IMR-90 (cell line): ENCODE measurements at regions not wholly inside any gene's neighbourhood (a gene's known extent, or its start where the extent isn't known, plus 50 kb on each side); places are given as distances from the start of the nearest gene placed in this dataset.

ENCODE experiments used
- ATAC-seq: fragments of 200-7000 bp; cut with Tn5 transposase; 2 replicates; pipeline ENCODE4 v1.9.1; 2020; ENCODE audit warnings: low read depth, mild to moderate bottlenecking, moderate library complexity
- BruUV-seq: library from RNA; stranded (reverse); fragments of 400-500 nt; replicated peaks from 2 replicates; lab custom pipeline; 2021; lab: Mats Ljungman, UMichigan
- CTCF ChIA-PET: fragments of 300-600 bp; formaldehyde crosslinking; extraction: SDS; loops from one replicate; lab custom pipeline; 2021; ENCODE audit warnings: antibody characterized with exemption; lab: Yijun Ruan, JAX
- POLR2A ChIA-PET: fragments of 300-600 bp; sonication (Branson Sonifier 250); formaldehyde crosslinking; loops from one replicate; lab custom pipeline; 2022; ENCODE audit warnings: antibody characterized with exemption; ENCODE audit not compliant: unreplicated experiment; lab: Charles Lee
- DNase-seq: peaks from one replicate; pipeline ENCODE4 v3.0.0; 2013
- H2AFZ ChIP-seq: replicated peaks from 2 replicates; pipeline ENCODE3; 2013; ENCODE audit warnings: low read length, mild to moderate bottlenecking; ENCODE audit not compliant: poor library complexity
- H2AK5ac ChIP-seq: 2 replicates; pipeline ENCODE4 v1.6.1; 2013; ENCODE audit warnings: low read depth, low read length, inconsistent platforms
- H2AK9ac ChIP-seq: replicated peaks from 2 replicates; pipeline ENCODE3; 2013; ENCODE audit warnings: mild to moderate bottlenecking, low read depth, low read length, moderate library complexity; ENCODE audit not compliant: poor library complexity
- H2BK120ac ChIP-seq: 2 replicates; pipeline ENCODE4 v1.6.1; 2013; ENCODE audit warnings: low read depth, low read length, inconsistent platforms
- H2BK15ac ChIP-seq: 3 replicates; pipeline ENCODE4 v1.6.1; 2013; ENCODE audit warnings: low read depth, low read length, inconsistent platforms
- H2BK20ac ChIP-seq: 2 replicates; pipeline ENCODE4 v1.6.1; 2013; ENCODE audit warnings: low read depth, mild to moderate bottlenecking, inconsistent platforms, low read length, moderate library complexity
- H2BK5ac ChIP-seq: 2 replicates; pipeline ENCODE4 v1.6.1; 2013; ENCODE audit warnings: mild to moderate bottlenecking, low read depth, low read length, inconsistent platforms; ENCODE audit not compliant: poor library complexity, severe bottlenecking
- H3K14ac ChIP-seq: replicated peaks from 2 replicates; pipeline ENCODE4 v1.6.1; 2013; ENCODE audit warnings: low read depth, low read length, inconsistent platforms
- H3K18ac ChIP-seq: 2 replicates; pipeline ENCODE4 v1.6.1; 2013; ENCODE audit warnings: low read depth, low read length, control low read depth
- H3K23ac ChIP-seq: 2 replicates; pipeline ENCODE4 v1.6.1; 2013; ENCODE audit warnings: low read depth, low read length, inconsistent platforms
- H3K27ac ChIP-seq: 2 replicates; pipeline ENCODE4 v1.5.1; 2013; ENCODE audit warnings: mild to moderate bottlenecking, control low read depth, low read length; ENCODE audit not compliant: insufficient read depth
- H3K27me3 ChIP-seq: 2 replicates; pipeline ENCODE4 v1.6.1; 2013; ENCODE audit warnings: low read length; ENCODE audit not compliant: control insufficient read depth, insufficient read depth
- H3K36me3 ChIP-seq: 2 replicates; pipeline ENCODE4 v1.6.1; 2013; ENCODE audit warnings: low read length, mixed read lengths; ENCODE audit not compliant: control insufficient read depth, insufficient read depth
- H3K4ac ChIP-seq: 2 replicates; pipeline ENCODE4 v1.6.1; 2013; ENCODE audit warnings: low read depth, low read length, inconsistent platforms
- H3K4me1 ChIP-seq: 2 replicates; pipeline ENCODE4 v1.6.1; 2013; ENCODE audit warnings: low read length, mixed read lengths; ENCODE audit not compliant: control insufficient read depth, insufficient read depth
- H3K4me2 ChIP-seq: 2 replicates; pipeline ENCODE4 v1.6.1; 2013; ENCODE audit warnings: low read depth, mild to moderate bottlenecking, control low read depth, low read length, moderate library complexity
- H3K4me3 ChIP-seq: 2 replicates; pipeline ENCODE4 v1.5.1; 2013; ENCODE audit warnings: low read depth, mild to moderate bottlenecking, control low read depth, low read length, moderate library complexity; ENCODE audit not compliant: insufficient read depth
- H3K56ac ChIP-seq: 2 replicates; pipeline ENCODE4 v1.6.1; 2013; ENCODE audit warnings: low read length, inconsistent platforms; ENCODE audit not compliant: insufficient read depth; ENCODE audit errors: extremely low read depth
- H3K79me1 ChIP-seq, 2 experiments: 2 replicates each; pipeline ENCODE4 v1.6.1; 2013; ENCODE audit warnings: low read length in 2 of 2, inconsistent platforms in 1 of 2, low read depth in 1 of 2
- H3K9ac ChIP-seq: 2 replicates; pipeline ENCODE4 v1.6.1; 2013; ENCODE audit warnings: low read depth, low read length, control low read depth
- H3K9me1 ChIP-seq: 2 replicates; pipeline ENCODE4 v1.6.1; 2013; ENCODE audit warnings: low read length, inconsistent platforms; ENCODE audit not compliant: insufficient read depth
- H3K9me3 ChIP-seq: 2 replicates; pipeline ENCODE4 v1.6.1; 2013; ENCODE audit warnings: low read length; ENCODE audit not compliant: control insufficient read depth, insufficient read depth
- H4K20me1 ChIP-seq: 2 replicates; pipeline ENCODE4 v1.6.1; 2013; ENCODE audit warnings: low read length, inconsistent platforms; ENCODE audit not compliant: insufficient read depth
- H4K5ac ChIP-seq: 2 replicates; pipeline ENCODE4 v1.6.1; 2013; ENCODE audit warnings: mild to moderate bottlenecking, low read depth, low read length, control low read depth
- H4K8ac ChIP-seq, 2 experiments: 2 replicates each; pipeline ENCODE4 v1.6.1; 2013; ENCODE audit warnings: low read depth in 2 of 2, low read length in 2 of 2, control low read depth in 1 of 2, inconsistent platforms in 1 of 2
- H4K91ac ChIP-seq: 2 replicates; pipeline ENCODE4 v1.6.1; 2013; ENCODE audit warnings: low read depth, low read length, inconsistent platforms; ENCODE audit not compliant: insufficient read depth
- MAFK ChIP-seq: IDR thresholded peaks from 2 replicates; pipeline ENCODE4 v1.6.1; 2012; ENCODE audit warnings: low read depth, low read length, improper control_type of control experiment
- NFE2L2 ChIP-seq: fragments of 150-350 bp; IDR thresholded peaks from 2 replicates; pipeline ENCODE4 v1.6.1; 2016; ENCODE audit warnings: low read depth, mild to moderate bottlenecking, low read length
- POLR2A ChIP-seq: IDR thresholded peaks from 2 replicates; pipeline ENCODE4 v1.6.1; 2012; ENCODE audit warnings: mild to moderate bottlenecking, low read depth, low read length
- RAD21 ChIP-seq: IDR thresholded peaks from 2 replicates; pipeline ENCODE4 v1.6.1; 2012; ENCODE audit warnings: low read length, improper control_type of control experiment
- RCOR1 ChIP-seq: IDR thresholded peaks from 2 replicates; pipeline ENCODE4 v1.6.1; 2012; ENCODE audit warnings: mild to moderate bottlenecking, low read length, improper control_type of control experiment; ENCODE audit not compliant: insufficient replicate concordance
- RFX5 ChIP-seq: IDR thresholded peaks from 2 replicates; pipeline ENCODE4 v1.8.0; 2012; ENCODE audit warnings: low read depth, mild to moderate bottlenecking, low read length, moderate library complexity
- WGBS, 2 experiments: methylation state at CpG; one replicate each; pipeline versions ENCODE4 v1.1.5 to v1.1.7; 2013; ENCODE audit warnings: missing lambda C conversion rate in 2 of 2; ENCODE audit not compliant: insufficient read length in 1 of 2; ENCODE audit errors: extremely low coverage in 2 of 2; 5-methylcytosine and 5-hydroxymethylcytosine counted together
- dilution Hi-C: fragments of 300-500 bp; cut with HindIII; formaldehyde crosslinking; loops from one replicate; pipeline ENCODE4 v1.14.3; 2018; ENCODE audit warnings: low sequenced_read_pairs; ENCODE audit not compliant: unreplicated experiment
- in situ Hi-C: fragments of 300-500 bp; cut with MboI; formaldehyde crosslinking; loops from 3 replicates; pipeline ENCODE4 v1.14.3; 2019; ENCODE audit warnings: low sequenced_read_pairs, inconsistent platforms, mixed read lengths
- intact Hi-C: fragments of 100-400 bp; cut with micrococcal nuclease; formaldehyde crosslinking; loops from 2 replicates; pipeline ENCODE4 v1.10.0; 2022
- TF ChIP-seq, protein P1 (sequence below): conservative IDR thresholded peaks from 2 replicates; pipeline ENCODE4 v1.5.1; 2012; ENCODE audit warnings: mild to moderate bottlenecking, low read depth, low read length, improper control_type of control experiment
- TF ChIP-seq, protein P2 (sequence below): fragments of 150-350 bp; IDR thresholded peaks from 2 replicates; pipeline ENCODE4 v1.6.1; 2017; ENCODE audit warnings: mild to moderate bottlenecking, antibody characterized with exemption, low read length, low read depth

DNA sequence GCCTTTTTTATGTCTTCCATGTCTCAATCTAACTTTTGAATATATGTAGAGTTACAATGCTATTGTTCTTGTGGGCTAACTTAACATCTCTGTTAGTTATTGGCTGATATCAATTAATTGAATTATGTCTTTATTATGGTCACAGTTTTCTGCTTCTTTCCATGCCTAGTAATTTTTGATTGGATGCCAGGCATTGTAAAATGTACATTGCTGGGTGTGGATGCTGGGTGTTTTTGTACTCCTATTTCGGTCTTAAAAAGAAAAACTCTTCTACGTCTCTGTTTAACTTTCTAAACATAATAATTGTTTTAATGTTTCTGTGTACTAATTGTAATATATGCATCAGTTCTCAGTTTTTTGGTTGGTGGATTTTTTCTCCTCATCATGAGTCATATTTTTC lies 296.1 kb upstream of the PRICKLE1 start:
- WGBS, 2 experiments: no CpG with 5 or more reads among the region's 2 CpGs
- H3K36me3 ChIP-seq: no peaks in the 10 kb centered on the region
- H3K27me3 ChIP-seq: no peaks in the 10 kb centered on the region
- no peak for DNase-seq
- no peak overlapping the region for H3K4ac ChIP-seq
- no peak overlapping the region for H2BK120ac ChIP-seq
- BruUV-seq: no TSS peak
- no peak overlapping the region for H4K5ac ChIP-seq
- H2AK9ac ChIP-seq: no peak overlapping the region
- no peak overlapping the region for H2AK5ac ChIP-seq
- H4K20me1 ChIP-seq: no peaks in the 10 kb centered on the region
- no peak overlapping the region for H3K18ac ChIP-seq
- intact Hi-C loops (no loop called here), dilution Hi-C loops (no loop called here), in situ Hi-C loops (no loop called here)
- H3K9me3 ChIP-seq: no peaks in the 10 kb centered on the region
- no peak overlapping the region for H4K8ac ChIP-seq
- no peak overlapping the region for H3K27ac ChIP-seq
- H3K14ac ChIP-seq: no peak overlapping the region
- H2BK20ac ChIP-seq: no peak overlapping the region
- no peak overlapping the region for H2AFZ ChIP-seq
- H3K79me1 ChIP-seq: no peaks in the 10 kb centered on the region
- no peak overlapping the region for H3K23ac ChIP-seq
- no peak overlapping the region for H3K4me3 ChIP-seq
- H3K4me1 ChIP-seq: peaks cover 2% of the 10 kb centered on the region; the same call in 1 of the 2 replicates
- H4K91ac ChIP-seq: no peak overlapping the region
- H2BK15ac ChIP-seq: no peak overlapping the region
- no peak overlapping the region for H3K56ac ChIP-seq
- no peak overlapping the region for H3K4me2 ChIP-seq
- POLR2A ChIA-PET: no interaction called here
- peaks cover 2% of the 10 kb centered on the region; the same call in 1 of the 2 replicates for H3K9me1 ChIP-seq
- TF ChIP-seq NFE2L2: no peak
- TF ChIP-seq POLR2A: no peak
- TF ChIP-seq RAD21: no peak
- TF ChIP-seq, protein P1, sequence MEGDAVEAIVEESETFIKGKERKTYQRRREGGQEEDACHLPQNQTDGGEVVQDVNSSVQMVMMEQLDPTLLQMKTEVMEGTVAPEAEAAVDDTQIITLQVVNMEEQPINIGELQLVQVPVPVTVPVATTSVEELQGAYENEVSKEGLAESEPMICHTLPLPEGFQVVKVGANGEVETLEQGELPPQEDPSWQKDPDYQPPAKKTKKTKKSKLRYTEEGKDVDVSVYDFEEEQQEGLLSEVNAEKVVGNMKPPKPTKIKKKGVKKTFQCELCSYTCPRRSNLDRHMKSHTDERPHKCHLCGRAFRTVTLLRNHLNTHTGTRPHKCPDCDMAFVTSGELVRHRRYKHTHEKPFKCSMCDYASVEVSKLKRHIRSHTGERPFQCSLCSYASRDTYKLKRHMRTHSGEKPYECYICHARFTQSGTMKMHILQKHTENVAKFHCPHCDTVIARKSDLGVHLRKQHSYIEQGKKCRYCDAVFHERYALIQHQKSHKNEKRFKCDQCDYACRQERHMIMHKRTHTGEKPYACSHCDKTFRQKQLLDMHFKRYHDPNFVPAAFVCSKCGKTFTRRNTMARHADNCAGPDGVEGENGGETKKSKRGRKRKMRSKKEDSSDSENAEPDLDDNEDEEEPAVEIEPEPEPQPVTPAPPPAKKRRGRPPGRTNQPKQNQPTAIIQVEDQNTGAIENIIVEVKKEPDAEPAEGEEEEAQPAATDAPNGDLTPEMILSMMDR: no peak
- no peak for TF ChIP-seq RCOR1
- no peak for TF ChIP-seq RFX5
- no peak for TF ChIP-seq MAFK
- TF ChIP-seq, protein P2, sequence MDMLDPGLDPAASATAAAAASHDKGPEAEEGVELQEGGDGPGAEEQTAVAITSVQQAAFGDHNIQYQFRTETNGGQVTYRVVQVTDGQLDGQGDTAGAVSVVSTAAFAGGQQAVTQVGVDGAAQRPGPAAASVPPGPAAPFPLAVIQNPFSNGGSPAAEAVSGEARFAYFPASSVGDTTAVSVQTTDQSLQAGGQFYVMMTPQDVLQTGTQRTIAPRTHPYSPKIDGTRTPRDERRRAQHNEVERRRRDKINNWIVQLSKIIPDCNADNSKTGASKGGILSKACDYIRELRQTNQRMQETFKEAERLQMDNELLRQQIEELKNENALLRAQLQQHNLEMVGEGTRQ: no peak
- ATAC-seq: no peak
- no peak overlapping the region for H2BK5ac ChIP-seq
- CTCF ChIA-PET: interaction anchor here (0.6 kb wide), 1 partner anchor 539 kb away, joined by 4 read pairs; no protein-coding TSS in a partner anchor
- no peak overlapping the region for H3K9ac ChIP-seq
